Medulla oblongata (tissue), 1 donor: ENCODE measurements at regions not wholly inside any gene's neighbourhood (a gene's known extent, or its start where the extent isn't known, plus 50 kb on each side); places are given as distances from the start of the nearest gene placed in this dataset.

Source experiments
- DNase-seq: peaks from one replicate; pipeline ENCODE4 v3.0.0-alpha.2; 2015; ENCODE audit errors: extremely low spot score

DNA sequence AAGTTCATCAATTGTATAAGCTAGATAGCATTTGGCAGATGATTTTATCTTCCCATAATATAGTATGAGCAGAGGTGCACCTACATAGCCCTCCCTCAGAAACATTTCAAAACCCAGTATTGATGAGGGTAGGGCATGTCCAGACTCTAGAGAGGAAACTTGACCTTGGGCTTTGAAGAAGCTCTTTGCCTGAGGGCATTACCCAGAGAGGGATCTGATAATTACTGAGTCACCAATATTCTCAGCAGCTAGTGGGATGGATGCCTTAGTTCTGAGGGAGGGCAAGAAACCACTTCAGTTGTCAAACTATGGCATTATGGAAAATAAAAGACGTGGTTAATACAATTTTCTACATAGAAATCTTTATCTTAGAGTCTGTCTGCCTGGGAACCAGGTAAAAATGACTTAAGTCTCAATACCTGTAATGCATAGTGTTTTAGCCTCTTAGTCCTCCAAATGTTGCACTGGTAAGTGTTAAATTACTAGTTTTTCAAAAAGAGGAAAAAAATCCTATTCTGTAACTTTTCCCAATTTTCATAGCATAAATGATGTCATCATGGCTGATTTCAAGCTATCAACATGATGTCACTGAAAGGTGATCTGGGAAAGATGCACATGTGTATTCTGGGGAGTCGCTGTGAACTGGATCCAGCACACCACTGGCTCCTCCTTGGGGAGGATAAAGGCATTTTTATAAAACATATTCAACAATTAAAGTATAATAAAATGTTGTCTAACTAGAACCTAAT is 809.0 kb downstream of the KCTD16 start:
- no peak for DNase-seq

DNA sequence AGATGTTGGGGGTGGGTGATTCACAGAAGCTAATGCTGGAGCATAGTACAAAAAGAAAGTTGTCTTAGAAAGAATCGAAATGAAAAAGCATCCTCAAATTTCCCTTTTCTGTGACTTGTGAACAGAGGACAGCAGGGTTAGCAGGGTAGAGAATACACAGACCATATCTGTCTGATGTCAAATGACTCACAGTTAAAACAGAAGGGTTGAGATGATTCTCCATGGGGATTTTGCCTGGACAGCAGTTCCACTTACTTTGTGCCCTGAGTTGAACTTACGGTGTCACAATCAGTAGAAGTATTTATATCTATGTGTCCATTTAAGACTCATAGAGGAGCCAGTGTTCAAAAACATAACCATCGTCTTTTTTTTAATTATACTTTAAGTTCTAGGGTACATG is 801.6 kb downstream of the KCTD16 start:
- DNase-seq, result no peak

DNA sequence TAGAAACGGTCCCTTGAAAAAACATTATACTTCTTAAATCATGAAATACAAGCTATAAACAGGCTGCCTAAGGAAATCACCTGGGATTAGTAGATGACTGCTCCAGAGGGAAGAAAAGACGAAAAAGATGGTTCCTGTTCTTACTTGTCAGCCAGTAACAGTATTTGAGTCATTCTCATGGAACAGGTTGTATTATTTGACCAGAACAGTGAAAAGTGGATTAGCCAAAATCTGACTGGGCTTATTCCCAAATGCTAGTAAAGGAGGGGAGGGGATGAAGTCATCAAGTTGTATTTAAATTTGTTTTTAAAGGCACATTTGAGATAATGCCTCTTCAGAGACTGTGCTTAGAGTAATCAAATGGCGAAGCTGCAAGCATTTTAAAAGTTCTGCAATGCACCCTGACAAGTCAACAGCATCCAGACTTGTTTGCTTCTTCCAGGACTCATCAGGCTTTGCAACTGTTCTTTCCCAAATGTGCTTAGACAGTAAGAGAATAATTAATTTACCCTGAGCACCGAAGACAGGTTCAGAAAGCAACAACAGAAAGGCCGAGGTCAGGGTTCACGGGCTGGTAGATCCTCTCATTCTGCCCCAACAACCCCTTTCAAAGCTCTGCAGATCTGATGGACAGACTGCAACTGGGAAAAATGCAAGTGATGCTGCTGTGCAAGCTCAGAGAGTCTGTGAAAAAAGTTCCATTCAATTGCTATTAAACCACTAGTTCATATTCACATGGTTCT is 800.6 kb downstream of the KCTD16 start:
- no peak for DNase-seq

DNA sequence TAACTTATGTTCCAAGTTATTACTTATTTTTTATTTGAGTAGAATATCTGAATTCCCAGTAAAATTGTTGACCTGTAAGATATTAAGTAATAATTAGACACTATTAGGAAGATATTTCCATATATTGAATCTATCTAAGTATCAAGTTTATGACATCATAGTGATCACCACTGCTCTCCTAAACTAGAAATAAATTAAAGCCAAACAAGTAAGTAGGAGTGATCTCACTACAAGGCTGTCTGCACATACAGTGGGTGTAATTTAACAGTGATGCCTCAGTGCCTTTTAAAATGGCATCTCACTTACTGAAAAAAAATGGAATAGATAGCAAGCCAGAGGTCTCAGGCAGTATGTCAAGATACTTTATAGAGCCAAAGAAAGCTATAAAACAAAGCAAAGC is 789.6 kb downstream of the KCTD16 start:
- DNase-seq, result no peak

DNA sequence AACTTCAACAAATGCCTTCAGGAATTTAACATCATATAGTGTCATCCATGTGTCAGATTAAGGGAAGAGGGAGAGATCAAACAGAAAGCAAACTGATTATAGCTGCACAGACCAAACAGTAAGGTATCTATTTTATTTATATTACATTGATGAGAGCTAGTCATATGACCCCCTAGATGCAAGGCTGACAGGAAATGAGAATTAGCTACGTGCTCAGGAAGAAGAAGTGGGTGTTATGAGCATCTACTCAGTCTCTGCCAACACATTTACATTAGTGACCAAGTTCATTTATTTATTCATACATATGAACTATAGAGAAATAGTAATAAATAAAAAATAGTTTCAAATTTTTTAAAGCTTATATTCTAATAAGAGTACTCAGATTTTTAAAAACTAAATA is 787.3 kb downstream of the KCTD16 start:
- DNase-seq, result no peak

DNA sequence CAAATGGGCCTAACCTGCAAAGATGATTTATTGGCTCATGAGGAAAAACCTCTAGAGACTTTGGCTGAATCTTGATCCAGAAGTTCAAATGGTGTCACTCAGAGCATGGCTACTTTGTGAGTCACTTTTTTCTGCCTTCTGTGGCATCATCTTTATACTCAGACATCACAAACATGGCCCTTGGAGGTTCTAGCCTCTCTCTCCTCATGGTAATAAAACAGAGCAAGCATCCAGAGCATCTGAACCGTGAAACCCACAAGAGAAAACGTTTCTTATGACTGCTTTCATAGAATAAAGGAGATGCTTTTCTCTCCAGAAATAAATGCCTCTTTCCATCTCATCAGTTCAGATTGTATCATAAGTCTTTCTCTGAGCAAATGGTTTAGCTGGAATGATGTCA is 780.3 kb downstream of the KCTD16 start:
- no peak for DNase-seq

DNA sequence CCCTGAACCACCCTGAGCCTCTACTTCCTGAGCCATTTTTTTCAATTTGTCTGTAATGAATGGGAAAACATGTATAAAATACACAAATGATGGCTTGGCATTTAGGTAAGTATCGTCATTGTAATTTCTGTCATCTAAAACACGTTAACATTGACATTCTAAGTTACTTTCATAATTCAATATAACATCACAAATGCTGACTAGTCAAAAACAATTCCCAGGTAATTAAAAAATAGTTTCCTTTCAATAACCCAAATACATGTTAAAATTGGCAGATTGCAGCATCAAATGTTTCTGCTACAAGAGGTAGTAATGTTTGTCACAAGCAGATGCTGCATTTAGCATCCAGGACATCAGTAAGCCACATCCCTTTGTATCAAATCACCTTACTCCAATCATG is 776.4 kb downstream of the KCTD16 start:
- no peak for DNase-seq

DNA sequence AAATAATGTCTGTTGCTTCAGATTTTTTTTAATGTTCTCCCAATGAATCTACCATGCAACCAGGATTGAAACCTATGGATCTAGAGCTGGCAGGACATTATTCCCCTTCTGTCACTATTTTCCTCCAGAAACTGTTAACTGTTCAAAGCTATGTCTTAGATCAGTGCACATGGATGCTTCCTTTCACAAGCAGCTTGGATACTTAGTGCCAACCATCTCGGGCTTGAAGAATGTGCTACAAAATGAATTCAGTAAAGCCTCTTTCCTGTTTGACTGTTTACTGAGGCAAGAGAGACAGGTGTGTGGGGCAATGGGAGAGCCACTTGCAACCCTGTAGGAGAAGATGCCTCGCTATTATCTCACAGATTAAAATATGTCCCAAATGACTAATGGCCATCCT is 774.8 kb downstream of the KCTD16 start:
- DNase-seq, result no peak

DNA sequence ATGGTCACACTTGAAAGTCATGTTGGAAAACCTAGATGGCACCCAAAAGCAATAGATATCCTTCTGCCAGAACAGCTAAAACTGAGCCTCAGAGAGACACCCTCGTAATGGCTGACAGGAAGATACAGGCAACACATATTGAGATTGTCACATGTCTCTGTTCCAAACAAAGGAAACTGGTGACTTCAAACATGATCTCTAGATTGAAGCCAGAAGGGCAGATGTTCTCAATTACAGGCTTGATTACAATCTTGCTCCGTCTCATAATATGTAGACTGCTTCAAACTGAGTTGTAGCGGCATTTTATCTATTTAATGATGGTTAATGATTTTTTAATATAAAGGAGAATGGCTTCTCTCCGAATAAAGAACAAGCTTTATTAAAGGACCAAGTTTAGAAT is 774.3 kb downstream of the KCTD16 start:
- no peak for DNase-seq

DNA sequence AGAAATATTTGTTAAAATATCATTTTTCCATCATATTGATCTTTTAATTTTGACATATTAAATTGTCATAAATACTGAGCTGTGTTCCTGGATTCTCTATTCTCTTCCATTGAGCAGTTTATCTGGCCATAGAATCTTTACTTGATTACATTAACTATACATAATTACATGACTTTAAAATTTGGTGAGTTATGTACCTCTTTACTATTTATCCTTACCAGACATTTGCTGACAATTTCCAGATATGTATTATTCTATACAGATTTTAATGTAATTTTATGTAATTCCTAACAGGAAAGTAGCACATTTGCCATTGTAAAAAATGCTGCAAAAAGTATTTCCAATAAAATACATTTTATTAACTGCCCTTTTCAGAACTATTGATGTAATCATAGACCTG is 770.3 kb downstream of the KCTD16 start:
- DNase-seq, result no peak

DNA sequence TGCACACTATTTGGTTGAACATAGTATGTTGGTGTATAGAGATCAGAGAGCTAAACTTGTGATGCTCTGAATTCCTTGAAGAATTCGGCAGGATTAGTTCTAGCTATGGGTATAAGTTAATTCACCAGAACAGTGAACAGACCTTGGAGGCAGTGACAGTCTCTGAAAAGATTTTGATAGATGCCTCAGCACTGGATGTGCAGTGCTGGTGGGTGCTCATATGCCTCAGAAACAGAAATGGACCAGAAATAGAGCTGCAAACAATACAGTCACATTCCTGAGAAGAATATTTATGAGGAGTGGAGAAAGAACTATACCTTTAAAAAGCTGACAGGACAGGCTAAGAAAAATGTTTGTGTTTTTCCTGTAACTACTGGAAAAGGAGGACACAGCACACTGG is 747.7 kb downstream of the KCTD16 start:
- no peak for DNase-seq

DNA sequence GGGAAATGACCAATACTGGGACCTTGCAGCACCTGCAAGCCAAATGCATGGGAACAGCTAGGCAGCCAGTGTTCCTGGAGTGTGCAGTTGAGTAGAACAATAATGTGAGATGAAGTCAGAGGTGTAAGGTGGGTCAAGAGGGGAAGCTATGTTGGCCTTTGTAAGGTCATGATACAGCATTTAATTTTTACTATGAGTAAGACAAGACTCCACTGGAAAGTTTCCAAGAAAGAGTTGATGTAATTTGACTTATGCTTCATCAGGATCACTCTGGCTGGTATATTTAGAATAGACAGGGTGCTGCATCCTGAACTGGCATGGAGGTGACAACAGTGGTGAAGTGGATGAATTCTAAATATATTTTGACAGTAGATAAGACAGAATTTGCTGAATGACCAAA is 744.8 kb downstream of the KCTD16 start:
- DNase-seq, result no peak

DNA sequence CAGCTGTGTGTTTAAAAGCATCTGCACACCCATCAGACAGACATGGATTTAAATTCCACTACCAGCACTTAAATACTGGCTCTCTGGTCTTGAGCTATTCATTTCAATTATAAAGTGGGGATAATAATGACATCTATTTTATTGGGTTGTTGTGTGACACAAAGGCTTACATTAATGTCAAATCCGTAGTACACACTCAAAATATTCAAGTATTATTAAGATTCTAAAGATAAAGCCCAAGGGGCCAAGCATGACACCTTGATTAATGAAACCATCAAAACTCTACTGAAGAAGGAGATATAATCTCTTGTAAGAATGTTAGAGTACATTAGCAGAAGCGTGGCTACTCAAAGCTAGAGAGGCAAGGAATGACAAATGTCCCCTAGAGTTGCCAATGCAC is 743.0 kb downstream of the KCTD16 start:
- DNase-seq, result no peak

DNA sequence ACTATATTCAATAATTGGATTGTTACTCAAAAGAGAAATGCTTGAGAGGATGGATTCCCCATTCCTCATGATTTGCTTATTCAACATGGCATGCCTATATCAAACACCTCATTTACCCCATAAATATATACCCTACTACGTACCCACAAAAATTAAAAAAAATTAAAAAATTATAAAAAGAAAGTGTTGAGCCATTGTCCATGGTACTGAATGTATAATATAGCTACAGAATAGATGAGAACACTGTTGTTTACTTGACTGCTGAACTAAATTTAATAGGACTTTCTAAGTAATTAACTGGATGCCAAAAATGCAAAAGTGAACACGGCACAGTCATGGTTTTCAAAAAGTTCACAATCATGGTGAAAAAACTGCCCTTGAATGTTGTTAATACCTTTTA is 725.8 kb downstream of the KCTD16 start:
- DNase-seq, result no peak

DNA sequence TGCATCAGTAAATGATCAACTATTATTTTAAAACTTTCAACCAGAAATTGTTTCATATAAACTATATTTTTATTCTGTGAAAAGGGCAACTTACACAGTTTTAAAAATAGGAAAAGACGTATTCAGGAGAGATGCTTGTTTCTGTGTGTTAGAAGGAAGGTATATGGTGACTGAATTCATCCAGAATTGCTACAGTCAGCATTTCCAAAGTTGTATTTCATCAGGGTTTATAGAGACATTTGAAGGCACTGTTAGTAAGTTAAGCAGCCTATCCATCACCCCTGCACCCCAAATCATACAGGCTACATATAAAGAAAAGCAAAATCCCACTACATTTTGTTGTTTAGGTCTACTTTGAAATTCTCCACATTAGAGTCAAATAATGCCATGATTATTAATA is 716.0 kb downstream of the KCTD16 start:
- DNase-seq, result no peak

DNA sequence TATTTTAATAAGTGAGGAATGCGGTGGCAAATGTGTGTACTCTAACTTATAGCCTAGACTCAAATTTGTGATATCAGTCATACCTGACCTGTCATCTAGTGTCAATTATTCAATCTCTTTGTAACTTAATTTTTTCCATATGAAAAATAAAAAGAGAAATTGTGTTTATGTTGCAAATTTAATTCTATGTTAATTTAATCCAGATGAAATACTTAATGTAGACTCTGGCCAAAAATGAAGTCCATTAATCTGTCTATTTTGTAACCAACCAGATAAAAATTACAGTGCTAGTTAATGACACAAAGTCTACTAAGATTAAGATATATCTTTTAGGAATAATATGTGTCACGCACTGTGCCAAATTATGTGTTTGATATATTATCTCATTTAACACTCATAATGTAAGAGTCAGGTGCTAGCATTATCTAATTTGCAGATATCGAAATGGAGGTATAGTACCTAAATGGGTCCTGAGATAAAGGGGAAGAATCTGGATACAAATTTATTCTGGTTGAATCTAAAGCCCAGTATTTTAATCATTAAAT is 712.1 kb downstream of the KCTD16 start:
- no peak for DNase-seq

DNA sequence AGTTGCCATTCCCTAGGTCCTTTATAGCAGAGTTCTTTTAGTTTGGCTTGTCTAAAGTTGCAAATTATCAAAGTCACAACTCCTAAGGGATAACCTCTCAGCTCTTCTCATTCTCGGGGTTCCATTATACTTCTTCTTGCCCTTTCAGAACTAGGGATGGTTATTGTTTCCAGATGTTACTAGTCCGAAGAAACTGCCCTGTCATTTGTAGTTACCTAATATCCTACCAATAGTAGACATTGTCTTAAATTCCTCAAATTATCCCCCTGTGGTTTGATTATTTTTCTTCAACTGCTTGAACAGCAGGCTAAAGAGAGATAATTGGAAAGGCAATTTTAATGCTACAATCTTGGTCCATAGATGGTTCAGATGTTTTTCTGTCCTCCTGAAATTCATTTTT is 709.8 kb downstream of the KCTD16 start:
- no peak for DNase-seq

DNA sequence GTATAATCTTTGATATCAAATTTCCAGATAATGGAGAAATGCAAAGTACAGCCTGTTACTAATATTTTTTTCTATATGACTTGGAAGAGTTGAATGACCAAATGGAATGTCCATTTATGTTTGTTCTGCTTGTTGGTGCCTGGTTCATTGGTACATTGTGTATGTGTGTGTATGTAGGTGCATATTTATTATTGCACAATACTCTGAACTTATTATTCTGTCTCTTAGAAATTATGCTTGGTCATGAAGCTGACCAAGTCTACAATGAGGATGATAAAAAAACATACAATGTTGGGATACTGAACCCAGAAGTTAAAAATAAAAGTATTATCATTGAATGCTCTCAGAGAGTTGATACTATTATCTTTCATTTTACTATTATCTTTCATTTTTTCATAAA is 706.3 kb downstream of the KCTD16 start:
- DNase-seq, result no peak

DNA sequence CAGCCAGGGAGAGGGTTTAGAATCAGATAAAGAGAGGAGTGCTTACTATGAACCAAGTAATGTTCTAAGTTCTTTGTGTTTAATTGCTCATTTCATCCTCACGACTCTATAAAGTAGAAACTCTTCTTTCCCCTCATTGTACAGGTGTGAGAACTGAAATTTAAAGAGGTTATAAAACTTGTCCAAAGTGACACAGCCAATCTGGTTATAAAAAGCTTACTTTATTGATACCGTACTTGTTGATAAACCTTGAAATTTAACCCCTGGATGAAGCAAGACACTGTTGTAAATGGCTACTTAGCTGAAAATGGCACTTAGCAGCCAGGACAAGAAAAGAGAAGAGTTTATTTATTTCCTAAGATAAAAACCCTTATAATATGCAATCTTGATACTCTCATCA is 702.4 kb downstream of the KCTD16 start:
- DNase-seq, result no peak

DNA sequence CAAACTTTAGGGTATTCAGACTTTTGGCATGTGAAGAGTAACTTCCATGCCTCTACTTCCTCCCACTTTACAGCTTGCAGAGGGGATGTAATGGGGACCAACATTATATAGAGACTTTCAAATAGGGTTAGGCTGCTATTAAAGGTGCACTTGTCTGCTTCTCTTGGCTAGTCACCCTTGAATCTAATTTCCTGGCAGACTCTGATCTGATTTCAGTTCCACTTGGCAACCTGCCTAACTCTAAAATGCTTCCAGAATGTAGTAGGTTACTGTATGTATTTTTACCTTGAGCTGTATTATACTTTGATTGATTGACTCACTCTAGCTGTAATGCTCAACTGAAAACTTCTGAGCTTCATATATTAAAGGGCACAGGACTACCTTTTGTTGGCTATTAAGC is 693.4 kb downstream of the KCTD16 start:
- DNase-seq, result no peak

DNA sequence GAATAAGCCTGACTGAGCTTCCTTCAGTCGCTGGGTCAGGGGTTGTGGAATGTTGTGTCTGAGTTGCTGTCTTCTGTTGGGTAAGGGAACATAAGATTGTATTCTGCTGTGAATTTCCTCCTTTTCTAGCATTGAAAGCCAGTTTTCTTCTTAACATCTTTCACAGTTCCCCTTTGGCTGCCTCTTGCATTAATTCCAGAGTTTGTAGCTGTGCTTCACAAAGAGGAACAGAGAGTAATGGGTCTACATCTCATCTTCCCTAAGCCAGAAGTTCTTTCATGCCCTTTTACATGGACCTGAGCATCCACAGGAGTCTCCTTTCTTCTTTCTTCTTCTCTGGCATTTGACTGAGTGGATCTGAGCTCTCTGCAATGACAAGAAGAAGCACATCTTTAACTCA is 686.8 kb downstream of the KCTD16 start:
- peak; percentile 40 for DNase-seq

DNA sequence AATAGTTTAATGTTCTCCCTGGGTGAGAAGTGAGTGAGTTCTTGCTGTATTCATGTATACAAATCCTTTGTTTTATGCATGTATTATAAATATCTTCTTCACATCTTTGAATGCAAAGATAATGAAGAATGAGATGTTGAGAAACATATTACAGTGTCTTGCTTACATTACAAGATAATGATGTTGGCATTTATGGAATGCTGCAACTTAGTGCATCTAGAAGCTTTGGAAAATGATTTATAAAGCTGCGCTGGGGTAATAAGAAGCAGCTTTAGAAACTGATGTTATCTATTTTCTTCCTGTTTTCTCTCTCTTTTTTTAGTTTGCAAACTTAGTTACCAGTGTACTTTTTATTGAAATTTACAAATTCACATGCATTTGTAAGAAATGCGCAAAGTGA is 673.4 kb downstream of the KCTD16 start:
- DNase-seq, result no peak

DNA sequence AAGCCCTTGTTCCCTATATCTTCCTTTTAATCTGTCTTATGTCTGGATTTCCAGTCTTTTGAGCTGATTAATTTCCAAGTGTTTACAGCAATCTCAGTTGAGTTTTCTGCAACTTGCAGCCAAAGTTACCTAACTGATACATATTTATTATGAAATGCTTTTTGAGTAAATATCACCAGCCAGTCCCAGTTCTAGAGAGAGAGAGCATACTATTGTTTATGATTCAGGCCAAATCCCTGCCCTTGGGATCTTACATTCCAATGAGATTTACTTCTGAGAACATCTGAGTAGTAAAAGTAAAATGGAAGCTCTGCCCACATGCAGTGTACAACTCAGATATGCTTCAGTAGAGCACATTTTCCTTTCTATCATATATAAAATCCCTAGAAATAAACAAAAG is 661.7 kb downstream of the KCTD16 start:
- no peak for DNase-seq
